Kidney glomerular epithelial cell (primary cell): ENCODE measurements at regions not wholly inside any gene's neighbourhood (a gene's known extent, or its start where the extent isn't known, plus 50 kb on each side); places are given as distances from the start of the nearest gene placed in this dataset.
"Not testable (repeated sequence)": the region's sequence is repeated elsewhere in the genome, so short reads cannot be mapped to it uniquely, and the experiment has no call there.

ENCODE experiments used
- DNase-seq: peaks from one replicate; lab custom pipeline; 2025; lab: John Stamatoyannopoulos, UW

DNA sequence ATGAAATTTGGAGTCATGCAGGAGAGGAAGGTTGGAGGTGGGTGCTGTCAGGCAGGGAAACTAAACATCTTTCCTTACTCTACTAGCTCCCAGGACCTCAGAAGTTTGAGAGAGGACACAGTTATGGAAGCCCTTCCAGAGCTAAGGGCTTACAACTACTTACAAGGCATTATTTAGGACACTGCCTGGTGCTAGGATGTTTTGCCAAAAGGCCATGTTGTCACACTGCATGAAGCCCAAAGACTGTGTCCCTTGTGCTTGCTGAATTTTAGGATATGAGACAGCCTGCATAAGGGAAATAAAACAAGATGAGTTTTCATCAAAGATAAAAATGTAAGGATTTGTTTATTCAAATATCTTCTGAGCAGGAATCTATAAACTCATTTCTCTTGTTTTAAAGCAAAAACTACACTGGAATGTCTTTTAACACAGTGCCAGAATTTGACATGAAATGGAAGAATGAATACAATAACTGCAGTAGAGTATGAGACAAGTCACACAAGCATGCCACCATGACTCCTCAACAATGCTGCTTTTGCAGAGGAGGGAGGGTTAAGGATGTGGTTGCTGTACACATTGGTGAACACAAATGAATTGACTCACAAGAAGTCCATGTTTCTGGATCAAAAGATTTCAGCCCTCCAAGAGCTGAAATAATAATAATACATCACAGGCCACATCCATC is 258.4 kb downstream of the SPRY2 start:
- DNase-seq = peak; percentile 76

DNA sequence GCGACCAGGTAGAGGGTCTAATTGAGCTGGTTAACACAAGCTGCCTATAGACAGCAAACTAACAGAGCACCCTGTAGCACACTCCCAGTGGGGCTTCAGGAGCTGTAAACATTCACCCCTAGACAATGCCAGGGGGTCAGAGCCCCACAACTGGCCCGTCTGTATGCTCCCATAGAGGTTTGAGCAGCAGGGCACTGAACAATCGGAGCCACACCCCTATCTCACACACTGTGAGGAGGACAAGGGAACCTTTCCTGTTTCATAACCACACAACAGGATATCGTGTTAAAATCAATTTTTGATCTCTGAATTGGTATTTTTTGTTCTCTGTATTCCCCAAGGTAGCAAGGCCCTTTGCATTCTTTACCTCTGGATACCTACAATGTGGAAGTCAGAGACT is 266.1 kb downstream of the SPRY2 start:
- no peak for DNase-seq

DNA sequence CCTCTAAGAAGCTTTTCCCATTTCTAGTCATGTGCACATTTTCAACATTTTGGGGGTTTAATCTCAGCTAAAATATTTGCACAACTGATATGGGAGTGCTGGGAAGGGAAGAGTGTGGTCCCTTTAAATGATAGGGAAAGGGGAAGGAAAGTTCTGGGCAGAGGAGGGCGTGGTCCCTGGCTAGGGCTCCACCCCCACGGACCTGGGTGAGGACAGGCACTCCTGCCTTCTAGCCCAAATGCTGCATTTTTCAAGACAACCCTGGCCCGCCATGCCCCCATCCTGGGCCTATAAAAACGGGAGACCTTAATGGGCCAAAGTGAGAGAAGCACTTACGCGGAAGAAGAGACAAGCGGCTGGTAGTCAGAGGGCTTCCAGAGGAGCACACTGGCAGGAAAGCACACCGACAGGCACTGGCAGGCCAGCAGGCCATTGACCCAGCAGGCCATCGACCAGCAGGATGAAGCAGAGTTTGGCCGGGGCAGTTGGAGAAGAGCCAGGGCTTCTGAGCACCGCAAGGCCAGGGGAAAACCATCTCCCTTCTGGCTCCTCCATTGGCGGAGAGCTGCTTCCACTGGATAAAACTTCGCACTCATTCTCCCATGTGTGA is 266.7 kb downstream of the SPRY2 start:
- no peak for DNase-seq

DNA sequence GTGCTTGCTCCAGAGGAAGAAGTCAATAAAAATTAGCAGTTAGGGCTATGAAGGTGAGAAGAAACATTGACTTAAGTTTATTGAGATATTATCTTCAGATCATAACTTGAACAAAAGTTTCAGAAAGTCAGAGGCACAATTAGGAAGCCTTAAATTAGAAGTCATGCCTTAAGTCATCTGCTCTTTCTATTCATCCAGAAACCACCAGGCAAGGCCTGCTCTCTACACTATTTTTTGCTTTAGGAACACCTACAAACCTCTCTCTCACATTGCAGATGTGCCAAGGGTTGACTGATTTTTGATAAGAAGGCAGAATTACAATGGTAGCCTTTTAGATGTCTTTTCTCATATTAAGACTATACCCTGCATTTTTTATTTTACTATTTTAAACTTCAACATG is 268.7 kb downstream of the SPRY2 start:
- DNase-seq = no peak

DNA sequence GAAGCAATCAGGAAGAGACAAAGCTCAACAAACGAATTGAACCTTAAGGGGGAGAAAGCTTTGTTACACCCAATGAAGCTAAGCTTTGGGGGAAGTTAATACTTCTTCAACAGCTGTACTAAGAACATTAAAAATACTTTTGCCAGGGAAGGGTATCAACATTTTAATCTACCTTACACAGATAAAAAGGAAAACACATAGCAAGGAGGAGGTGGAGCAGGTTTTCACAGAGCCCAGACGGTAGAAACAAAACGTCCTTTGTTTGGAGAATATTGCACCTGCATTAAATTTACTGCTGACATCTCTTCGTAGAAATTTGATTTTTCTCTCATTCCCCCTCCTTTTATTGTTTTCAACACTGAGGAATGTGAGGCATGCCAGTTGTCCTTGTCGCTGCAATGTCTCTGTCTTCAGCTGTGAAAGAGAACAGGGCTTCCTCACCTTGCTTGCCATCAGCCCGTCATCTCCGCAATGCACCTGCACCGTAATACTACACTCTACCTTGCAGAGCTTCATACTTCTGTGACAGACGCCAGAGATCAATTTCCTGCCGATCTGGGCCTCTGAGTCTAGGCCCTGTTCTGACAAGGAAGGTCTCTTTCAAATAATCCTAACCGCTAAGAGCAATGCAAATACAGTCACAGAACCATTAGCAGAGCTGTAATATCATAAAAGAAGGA is 270.8 kb downstream of the SPRY2 start:
- DNase-seq = no peak

DNA sequence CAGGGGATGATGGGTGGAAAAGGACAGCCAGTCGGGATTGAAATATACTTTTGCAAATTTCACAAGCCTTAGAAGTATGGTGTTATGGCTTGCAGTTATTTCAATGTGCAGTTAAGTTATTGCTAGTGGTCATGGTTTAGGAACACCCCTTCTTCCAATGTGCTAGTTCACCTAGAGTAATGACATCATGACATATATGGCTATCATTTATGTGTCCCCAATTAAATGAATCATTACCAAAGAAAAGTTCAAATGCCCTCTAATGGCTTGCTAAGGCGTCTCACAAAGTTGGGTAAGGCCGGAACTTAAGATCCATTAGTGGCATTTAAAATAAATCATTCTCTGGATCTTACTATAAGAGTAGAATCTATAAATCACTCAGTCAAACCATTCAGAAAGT is 271.6 kb downstream of the SPRY2 start:
- no peak for DNase-seq

DNA sequence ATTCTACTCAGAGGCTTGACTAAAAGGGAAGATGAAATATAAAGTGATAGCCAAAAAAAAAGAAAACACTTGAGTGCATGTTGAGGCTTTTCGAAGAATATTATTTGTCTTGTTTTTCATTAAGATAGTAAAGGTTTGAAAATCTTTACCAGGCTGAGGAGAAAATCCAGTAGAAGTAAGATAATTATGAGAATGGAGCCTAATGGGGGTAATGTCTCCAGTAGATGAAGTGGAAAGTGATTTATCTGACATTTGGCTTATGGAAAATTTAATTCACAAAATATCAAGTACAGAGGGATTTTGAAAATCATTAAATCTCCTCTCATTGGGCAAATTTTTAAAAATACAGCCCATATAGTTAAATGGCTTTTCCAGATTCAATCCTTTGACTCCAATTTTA is 274.9 kb downstream of the SPRY2 start:
- DNase-seq = no peak

DNA sequence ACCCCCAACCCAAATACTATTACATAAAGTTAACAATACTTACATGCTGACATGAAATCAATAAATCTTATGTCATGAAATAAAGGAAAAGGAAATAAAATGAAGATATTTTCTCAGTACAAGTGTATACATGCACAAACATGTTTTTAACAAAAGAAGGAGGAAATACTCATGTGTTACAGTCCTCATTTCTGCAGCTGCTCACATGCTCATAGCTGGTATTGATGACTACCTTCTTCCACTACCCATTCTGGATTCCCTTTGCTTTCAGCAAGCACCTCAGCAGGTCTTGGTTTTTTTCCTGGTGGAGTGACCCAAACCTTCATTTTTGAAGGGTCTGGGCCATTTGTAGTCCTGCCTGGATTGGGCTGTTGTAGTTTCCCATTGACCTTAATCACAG is 278.5 kb downstream of the SPRY2 start:
- DNase-seq = not testable (repeated sequence)

DNA sequence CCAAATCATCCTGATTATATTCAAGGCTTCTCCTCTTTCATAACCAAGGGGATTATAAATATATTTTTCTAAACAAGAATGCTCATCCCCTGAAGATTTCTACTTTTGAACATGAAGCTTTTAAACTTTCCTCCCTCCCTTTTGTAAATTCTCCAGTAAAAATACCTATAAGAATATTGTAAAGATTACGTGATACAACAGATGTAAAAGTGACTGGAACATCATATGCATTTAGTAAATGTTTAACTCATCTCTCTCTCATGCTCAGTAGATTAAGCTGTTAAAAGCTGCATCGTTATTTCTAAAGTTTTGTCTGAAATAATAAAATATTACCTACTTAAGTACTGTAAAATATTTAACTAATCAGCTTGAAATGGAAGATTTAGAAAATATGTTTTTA is 281.1 kb downstream of the SPRY2 start:
- DNase-seq = no peak

DNA sequence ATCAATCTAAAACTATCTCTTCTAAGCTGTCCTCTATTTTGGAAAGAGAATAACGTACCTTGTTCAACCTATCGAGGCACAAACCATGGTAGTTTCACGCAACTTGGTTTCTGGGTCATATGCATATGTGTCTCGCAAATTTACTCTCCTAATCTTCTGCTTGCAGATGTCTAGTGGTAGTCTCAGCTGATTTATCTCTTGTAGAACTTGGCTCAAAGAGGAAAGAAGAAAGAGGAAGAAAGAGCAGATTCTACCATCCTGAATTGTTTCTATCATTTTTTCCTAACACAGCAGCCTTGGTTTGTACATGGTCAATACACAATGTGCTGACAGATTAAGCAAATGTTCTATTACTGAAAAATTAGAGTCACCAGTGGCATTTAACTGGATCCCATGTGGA is 282.3 kb downstream of the SPRY2 start:
- DNase-seq = no peak

DNA sequence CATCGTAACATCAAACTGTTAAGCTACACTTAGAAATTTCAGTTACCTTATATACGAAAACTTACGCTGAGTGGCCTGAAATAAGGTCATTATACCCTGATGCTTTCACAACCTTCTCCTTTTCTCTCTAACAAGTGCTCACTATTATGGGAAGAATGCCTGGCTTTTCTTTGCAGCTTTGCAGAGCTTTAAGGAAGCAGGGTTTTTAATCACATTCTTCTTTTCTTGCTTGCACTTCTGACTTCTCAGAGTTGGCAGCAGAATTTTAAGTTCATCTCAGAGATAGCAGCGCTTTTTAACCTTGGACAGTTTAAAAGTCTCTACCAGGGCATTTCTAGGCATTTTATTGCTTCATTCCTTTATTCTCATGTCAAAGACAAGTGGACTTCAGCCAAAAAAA is 285.1 kb downstream of the SPRY2 start:
- DNase-seq = no peak

DNA sequence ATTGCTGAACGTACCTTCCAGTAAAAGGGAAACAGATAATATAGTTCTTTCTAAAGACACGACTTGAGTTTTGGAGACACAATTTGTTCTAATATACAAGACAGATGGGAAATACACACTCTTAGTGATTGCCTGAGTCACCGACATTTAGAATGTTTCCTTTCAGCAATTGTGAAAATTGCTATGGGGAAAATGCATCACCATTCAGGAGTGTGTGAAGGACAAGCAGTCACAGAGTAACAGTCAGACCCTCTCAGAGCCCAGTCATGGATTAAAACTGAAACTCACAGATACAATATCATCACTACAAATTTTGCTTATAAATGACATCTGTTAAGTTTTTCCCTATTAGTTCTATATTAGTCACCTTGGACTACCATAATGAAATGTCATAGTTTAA is 286.1 kb downstream of the SPRY2 start:
- DNase-seq = no peak

DNA sequence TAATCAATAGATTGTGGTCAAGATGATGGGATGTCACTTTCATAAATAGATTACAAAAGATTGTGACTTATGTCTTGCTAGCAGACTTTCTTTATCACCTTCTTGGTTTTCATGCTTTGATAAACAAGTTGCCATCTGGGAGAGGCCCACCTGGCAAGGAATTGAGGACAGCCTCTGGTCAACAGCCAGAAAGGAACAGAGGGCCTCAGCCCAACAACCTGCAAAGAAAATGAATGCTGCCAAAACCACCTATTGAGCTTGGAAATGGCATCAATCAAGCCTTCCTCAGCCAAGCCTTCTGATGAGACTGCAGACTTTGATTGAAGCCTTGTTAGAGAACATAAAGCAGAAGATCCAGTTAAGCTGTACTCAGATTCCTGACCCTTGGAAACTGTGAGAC is 288.6 kb downstream of the SPRY2 start:
- no peak for DNase-seq

DNA sequence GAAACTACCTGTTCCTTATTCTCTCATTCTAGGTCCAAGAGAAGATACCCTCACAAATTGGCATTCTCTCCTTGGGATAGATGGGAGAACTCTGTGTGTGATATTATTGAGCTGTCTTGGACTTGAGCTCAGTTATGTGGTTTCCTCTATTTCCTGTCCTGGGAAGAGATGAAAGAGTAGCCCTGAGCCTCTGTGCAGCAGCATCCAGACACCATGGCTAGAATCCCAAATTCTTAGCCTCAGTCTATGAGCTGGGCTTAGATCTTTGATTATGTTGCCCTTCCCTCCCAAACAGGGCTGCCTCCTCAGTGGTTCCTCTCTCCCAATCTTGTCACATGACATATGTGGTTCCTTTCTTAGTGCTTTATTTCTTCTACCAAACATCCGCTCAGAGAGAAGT is 290.7 kb downstream of the SPRY2 start:
- DNase-seq = no peak

DNA sequence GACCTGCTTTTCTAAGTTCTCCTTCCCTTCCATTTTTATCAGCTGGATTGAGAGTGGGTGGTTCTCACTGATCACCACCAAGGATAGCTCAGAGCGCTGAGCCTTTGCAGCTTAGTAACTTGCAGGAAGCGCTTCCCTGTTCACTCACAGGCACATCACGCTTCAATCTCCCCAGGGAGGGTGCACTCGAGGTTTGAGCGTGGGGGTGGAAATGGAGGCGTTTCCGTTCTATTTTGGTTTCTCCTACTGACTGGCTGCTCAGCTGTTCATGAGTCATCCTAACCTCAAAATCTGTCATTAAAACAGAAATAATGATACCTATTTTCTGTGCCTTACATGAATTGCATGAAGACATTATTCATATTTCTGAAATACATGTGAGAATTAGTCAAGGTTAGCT is 292.1 kb downstream of the SPRY2 start:
- peak; percentile 98 for DNase-seq

DNA sequence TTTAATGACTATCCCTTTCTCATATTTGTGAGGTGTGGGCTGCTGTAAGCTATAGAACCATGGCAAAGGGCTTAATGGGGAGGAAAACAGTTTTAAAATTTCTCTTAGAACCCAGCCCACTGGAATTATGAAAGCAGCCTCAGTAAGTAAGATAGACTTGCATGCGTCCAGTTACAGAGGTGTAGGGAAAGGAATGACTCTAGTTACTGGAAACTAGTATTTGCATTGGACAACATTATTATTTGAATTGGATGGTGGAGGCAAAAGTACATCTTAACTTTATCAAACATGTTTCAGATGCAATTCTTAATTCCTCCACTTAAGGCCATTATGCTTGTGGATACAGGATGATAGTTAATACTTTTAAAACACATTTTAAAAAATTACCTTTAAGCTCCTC is 292.9 kb downstream of the SPRY2 start:
- no peak for DNase-seq

DNA sequence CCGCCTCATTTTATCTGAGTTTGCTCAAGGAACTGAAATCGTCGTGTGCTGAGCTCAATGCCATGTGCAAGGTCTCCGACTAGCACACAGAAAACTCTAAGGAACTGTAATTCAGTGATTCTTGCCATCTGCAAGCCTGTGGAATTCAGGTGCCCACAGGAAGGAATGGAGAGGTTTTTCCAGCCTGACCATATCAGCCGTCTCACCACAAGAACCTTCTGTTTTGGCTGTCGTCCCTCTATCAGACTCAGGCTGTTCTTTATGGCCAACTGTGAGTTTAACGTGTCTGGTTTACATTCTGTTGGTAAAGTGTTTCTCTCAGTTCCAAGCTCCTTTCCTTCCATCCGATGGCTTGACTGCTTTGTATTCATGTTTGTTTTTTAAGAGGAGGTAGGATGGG is 293.5 kb downstream of the SPRY2 start:
- DNase-seq = no peak

DNA sequence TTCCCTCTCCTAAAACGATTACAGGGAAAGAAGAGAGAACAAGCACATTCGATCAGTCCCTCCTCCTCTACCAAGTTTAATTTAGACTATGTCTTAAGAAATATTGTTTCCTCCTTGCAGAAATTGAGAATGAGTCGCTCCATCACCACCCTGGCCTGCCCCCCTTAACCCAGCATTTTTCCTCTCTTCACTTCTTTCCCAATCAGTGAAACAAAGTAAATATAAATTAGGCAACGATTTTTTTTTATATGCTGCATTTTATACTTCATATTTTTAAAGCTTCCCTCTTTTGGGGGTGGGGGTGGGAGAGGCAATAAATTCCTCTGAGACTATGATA is 300.0 kb downstream of the SPRY2 start:
- no peak for DNase-seq

DNA sequence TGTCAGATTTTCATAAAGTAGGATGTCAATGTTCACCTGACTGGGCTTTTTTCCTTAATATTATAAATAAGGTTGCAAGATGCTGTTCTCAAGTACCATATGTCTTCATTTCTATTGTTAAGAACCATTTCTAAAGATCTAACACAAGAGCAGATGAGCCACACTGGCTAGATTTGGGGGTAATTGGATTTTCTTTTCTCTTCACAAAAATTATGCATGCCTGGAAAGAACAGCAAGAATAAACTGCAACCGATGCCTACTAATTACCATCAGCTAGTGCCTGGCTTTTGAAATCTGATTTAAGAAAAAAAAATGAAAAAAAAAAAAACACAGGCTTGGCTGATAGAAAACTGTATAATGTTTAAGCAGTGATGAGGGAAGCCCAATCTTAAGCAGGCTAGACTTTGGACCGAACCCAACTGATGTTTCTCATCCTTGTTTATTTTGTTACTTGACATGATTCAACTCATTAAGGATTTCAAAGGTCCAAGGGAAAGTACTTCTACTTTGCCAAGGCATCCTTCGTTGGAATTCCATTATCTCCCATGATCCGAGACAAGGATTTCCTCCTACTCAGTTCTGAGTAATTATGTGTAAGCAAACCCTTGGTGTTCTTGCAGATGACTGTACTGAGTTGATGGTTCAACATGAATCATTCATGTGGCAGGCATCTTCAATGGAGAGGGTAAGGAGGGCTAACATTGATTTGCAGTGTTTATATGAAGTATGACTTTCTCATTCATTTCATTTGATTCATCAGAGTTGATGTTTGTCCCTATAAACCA is 300.5 kb downstream of the SPRY2 start:
- peak; percentile 98 for DNase-seq

DNA sequence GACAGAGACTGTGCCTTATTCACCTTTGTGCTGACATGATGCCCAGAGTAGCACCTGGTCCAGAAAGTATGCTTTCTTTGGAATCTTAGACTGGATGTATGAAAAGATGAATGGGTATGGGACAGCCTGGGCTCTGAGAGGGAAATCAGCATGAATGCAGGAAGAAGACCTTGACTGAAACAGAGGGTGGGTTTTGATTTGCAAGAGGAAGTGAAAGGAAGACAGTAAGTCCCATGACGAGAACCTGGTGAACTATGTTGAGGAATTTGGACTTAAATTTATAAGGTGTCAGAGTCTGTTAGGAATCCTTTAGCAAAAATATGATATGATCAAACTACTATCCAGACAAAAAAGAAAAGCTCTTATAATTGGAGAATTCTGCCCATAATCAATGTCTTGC is 301.9 kb downstream of the SPRY2 start:
- DNase-seq = no peak

DNA sequence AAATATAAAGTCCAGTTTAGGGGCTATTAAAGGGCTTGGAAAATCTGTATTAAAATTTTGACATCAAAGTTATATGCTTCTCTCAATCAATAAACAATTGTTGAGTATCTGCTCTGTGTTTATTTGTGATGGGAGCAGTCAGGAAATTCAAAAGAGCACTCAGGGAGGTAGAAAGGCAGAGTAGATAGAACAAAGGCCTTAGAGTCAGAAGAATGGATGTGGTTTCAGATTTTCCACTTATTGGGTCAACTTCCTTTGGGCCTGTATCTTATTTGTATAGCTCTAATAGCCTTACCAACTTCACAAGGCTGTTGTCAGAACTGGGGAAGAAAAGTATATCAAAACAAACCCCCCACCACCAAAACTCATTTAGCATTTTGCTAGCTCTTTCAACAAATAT is 302.6 kb downstream of the SPRY2 start:
- no peak for DNase-seq

DNA sequence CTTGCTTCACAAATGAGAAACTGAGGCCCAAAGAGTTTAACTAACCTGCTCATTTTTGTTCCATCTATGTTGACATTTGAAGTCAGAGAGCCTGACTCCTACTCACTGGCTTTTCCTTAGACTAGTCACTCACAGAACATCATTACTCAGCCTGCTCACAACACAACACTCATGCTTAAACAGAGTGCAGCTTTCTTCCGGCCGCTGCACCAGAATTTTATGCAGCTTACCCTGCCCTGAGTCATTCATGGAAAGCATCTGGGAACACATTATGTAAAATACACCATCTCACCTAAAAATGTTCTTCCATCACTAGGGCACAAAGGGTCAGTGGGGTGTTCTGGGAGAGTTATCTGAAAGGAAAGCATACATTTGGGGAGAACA is 303.4 kb downstream of the SPRY2 start:
- DNase-seq = peak; percentile 88
